BJ (cell line): ENCODE measurements at regions not wholly inside any gene's neighbourhood (a gene's known extent, or its start where the extent isn't known, plus 50 kb on each side); places are given as distances from the start of the nearest gene placed in this dataset.

Source experiments
- CTCF ChIA-PET: fragments of 350-600 bp; formaldehyde crosslinking; extraction: SDS; loops from one replicate; lab custom pipeline; 2021; ENCODE audit warnings: antibody characterized with exemption, inconsistent platforms; lab: Yijun Ruan, JAX
- POLR2A ChIA-PET: fragments of 300-600 bp; sonication (Branson Sonifier 250); formaldehyde crosslinking; extraction: SDS; loops from one replicate; lab custom pipeline; 2021; ENCODE audit warnings: antibody characterized with exemption; lab: Charles Lee
- DNase-seq: peaks from one replicate; pipeline ENCODE4 v3.0.0-alpha.2; 2011; ENCODE audit warnings: low read depth
- H3K27me3 ChIP-seq: 2 replicates; pipeline ENCODE4 v1.6.0; 2011; ENCODE audit warnings: low read length; ENCODE audit not compliant: control insufficient read depth, insufficient read depth
- H3K36me3 ChIP-seq: 2 replicates; pipeline ENCODE4 v1.5.1; 2011; ENCODE audit warnings: low read length; ENCODE audit not compliant: control insufficient read depth, insufficient read depth
- H3K4me3 ChIP-seq: 2 replicates; pipeline ENCODE4 v1.5.1; 2011; ENCODE audit warnings: low read depth, mild to moderate bottlenecking, control low read depth, low read length
- TF ChIP-seq, protein P1 (sequence below): IDR thresholded peaks from 2 replicates; pipeline ENCODE4 v1.5.1; 2011; ENCODE audit warnings: low read depth, mild to moderate bottlenecking, control low read depth, inconsistent platforms, low read length, moderate library complexity; ENCODE audit not compliant: insufficient read depth

DNA sequence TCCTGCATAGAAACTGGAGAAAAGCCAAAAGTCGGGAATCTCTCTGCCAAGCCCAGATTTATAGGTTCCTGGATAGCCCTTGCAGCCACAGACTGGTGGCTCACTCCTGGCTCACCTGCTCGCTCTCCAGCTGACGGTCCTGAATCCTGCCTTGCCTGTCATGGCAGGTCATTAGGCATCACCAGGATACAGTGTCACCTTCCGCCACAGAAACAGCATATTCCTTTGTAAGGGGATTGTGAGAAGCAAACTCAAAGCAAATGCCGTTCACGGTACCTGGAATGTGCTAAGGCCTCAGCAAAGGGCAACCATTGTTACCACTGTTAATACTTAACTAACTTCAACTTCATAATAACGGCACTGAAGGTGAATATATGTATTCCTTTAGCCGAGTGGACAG lies 57.1 kb upstream of the GPR45 start:
- Histone ChIP-seq H3K4me3 (no peak overlapping the region), H3K27me3 (peaks cover 1% of the 10 kb centered on the region), H3K36me3 (no peaks in the 10 kb centered on the region)
- TF ChIP-seq, protein P1, sequence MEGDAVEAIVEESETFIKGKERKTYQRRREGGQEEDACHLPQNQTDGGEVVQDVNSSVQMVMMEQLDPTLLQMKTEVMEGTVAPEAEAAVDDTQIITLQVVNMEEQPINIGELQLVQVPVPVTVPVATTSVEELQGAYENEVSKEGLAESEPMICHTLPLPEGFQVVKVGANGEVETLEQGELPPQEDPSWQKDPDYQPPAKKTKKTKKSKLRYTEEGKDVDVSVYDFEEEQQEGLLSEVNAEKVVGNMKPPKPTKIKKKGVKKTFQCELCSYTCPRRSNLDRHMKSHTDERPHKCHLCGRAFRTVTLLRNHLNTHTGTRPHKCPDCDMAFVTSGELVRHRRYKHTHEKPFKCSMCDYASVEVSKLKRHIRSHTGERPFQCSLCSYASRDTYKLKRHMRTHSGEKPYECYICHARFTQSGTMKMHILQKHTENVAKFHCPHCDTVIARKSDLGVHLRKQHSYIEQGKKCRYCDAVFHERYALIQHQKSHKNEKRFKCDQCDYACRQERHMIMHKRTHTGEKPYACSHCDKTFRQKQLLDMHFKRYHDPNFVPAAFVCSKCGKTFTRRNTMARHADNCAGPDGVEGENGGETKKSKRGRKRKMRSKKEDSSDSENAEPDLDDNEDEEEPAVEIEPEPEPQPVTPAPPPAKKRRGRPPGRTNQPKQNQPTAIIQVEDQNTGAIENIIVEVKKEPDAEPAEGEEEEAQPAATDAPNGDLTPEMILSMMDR = no peak
- CTCF ChIA-PET = no interaction called here
- no peak for DNase-seq
- POLR2A ChIA-PET = no interaction called here

DNA sequence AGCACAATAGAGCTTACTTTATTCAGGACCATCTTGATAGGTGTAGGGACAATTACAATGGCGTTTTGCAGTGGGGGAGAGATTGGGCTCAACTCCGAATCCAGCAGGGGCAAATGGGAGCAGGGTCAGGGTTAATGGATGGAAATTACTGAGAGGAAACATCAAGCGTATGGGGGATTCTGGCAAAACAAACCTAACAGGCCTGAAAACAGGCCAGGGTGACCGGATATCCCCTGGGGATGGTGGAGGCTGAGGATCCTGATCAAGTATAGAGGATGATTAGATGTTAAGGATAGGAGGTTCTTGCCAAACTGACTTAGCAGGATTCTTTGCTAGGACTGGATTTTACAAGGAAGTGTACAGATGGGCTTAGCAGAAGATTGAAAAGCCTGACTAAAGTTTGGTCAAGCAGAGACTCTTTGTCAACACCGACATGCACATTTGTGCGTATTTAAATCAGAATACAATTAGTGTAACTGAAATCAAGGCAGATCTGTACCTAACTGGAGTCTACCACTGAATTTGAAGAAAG lies 54.5 kb upstream of the GPR45 start:
- TF ChIP-seq, protein P1 = no peak
- Histone ChIP-seq H3K4me3 (no peak overlapping the region), H3K36me3 (no peaks in the 10 kb centered on the region), H3K27me3 (peaks cover 1% of the 10 kb centered on the region)
- no peak for DNase-seq
- ChIA-PET POLR2A (no interaction called here), CTCF (no interaction called here)

DNA sequence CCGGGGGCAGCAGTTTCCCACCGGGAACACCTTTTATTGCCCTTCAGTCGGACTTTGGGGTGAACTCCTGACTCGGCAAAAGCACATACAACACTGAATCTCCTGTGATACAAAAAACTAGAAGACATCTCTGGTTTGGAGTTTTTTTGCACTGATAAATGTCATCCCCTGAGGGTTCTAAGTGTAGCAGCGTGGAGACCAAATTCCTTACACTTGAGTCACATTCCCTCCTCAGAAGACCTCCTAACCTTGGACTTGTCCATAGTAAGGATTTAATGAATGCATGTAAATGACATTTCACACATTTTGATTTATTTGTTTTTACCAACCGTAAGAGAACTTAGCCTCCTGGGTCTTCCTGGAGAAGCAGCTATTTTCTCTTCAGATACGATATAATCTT lies 54.0 kb upstream of the GPR45 start:
- CTCF ChIA-PET = no interaction called here
- no peaks in the 10 kb centered on the region for H3K36me3 ChIP-seq
- H3K27me3 ChIP-seq = peaks cover 1% of the 10 kb centered on the region
- no peak for DNase-seq
- POLR2A ChIA-PET = no interaction called here
- TF ChIP-seq, protein P1 = no peak
- no peak overlapping the region for H3K4me3 ChIP-seq

DNA sequence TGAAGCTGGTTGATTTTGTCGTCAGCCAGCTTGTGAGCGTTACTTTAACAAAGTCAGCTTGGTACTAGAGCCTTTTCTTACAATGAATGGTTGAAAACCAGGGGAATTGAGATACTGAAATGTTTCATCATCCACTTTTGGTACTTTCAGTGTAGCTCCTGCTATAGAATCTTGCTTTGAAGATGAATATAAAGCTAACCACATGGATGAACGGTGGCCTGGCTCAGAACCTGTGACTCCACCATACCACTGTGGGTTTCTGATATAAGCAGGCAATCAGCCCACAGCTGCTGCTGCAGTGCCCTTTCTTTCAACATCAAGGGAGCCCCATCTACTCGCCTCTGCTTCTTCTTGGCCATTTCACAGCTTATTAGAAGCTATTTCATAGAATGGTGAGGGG lies 53.2 kb upstream of the GPR45 start:
- Histone ChIP-seq H3K27me3 (no peaks in the 10 kb centered on the region; the same call in none of the 2 replicates), H3K36me3 (no peaks in the 10 kb centered on the region), H3K4me3 (no peak overlapping the region)
- no peak for DNase-seq
- TF ChIP-seq, protein P1 = no peak
- ChIA-PET CTCF (no interaction called here), POLR2A (no interaction called here)
